HuH-7 (cell line): ENCODE measurements at regions not wholly inside any gene's neighbourhood (a gene's known extent, or its start where the extent isn't known, plus 50 kb on each side); places are given as distances from the start of the nearest gene placed in this dataset.

Source experiments
- DNase-seq: peaks from one replicate; pipeline ENCODE4 v3.0.0; 2011; ENCODE audit warnings: low spot score

GRCh38 chr10:117927871-117928270, 118.9 kb downstream of the RAB11FIP2 start:
- no peak for DNase-seq

- DNase-seq = no peak
Observed at GRCh38 chr10:117928281-117928680, 118.5 kb downstream of the RAB11FIP2 start.

GRCh38 chr10:117928741-117929140, 118.0 kb downstream of the RAB11FIP2 start:
- DNase-seq = no peak

- no peak for DNase-seq
Observed at GRCh38 chr10:117929327-117930067, 117.2 kb downstream of the RAB11FIP2 start.

- DNase-seq = no peak
Observed at GRCh38 chr10:117931078-117931477, 115.7 kb downstream of the RAB11FIP2 start.

- no peak for DNase-seq
Observed at GRCh38 chr10:117933036-117933435, 113.7 kb downstream of the RAB11FIP2 start.

GRCh38 chr10:117934477-117934876, 112.3 kb downstream of the RAB11FIP2 start:
- no peak for DNase-seq

- DNase-seq = peak; percentile 2
Observed at GRCh38 chr10:117936141-117936540, 110.6 kb downstream of the RAB11FIP2 start.

GRCh38 chr10:117936566-117936965, 110.2 kb downstream of the RAB11FIP2 start:
- no peak for DNase-seq

- no peak for DNase-seq
Observed at GRCh38 chr10:117936976-117937375, 109.8 kb downstream of the RAB11FIP2 start.

GRCh38 chr10:117938104-117938503, 108.6 kb downstream of the RAB11FIP2 start:
- no peak for DNase-seq

- no peak for DNase-seq
Observed at GRCh38 chr10:117942226-117942625, 104.5 kb downstream of the RAB11FIP2 start.

GRCh38 chr10:117944676-117945447, 101.9 kb downstream of the RAB11FIP2 start:
- no peak for DNase-seq

GRCh38 chr10:117945651-117946050, 101.1 kb downstream of the RAB11FIP2 start:
- no peak for DNase-seq

GRCh38 chr10:117946525-117947070, 100.1 kb downstream of the RAB11FIP2 start:
- no peak for DNase-seq

GRCh38 chr10:117948493-117948892, 98.2 kb downstream of the RAB11FIP2 start:
- no peak for DNase-seq

GRCh38 chr10:117950408-117950807, 96.3 kb downstream of the RAB11FIP2 start:
- no peak for DNase-seq
